GM12864 (cell line): ENCODE measurements at regions not wholly inside any gene's neighbourhood (a gene's known extent, or its start where the extent isn't known, plus 50 kb on each side); places are given as distances from the start of the nearest gene placed in this dataset.

Experiments used
- DNase-seq: peaks from one replicate; pipeline ENCODE4 v3.0.0-alpha.2; 2011; ENCODE audit warnings: low read depth
- H3K4me3 ChIP-seq: 2 replicates; pipeline ENCODE4 v1.5.1; 2011; ENCODE audit warnings: mild to moderate bottlenecking, low read depth, low read length, control low read depth
- CTCF ChIP-seq: IDR thresholded peaks from 2 replicates; pipeline ENCODE4 v1.5.1; 2011; ENCODE audit warnings: low read depth, mild to moderate bottlenecking, moderate library complexity, low read length, control low read depth, inconsistent platforms; ENCODE audit errors: missing control alignments

GRCh38 chr9:691825-692400, 149.6 kb upstream of the DMRT1 start:
- DNase-seq: no peak
- H3K4me3 ChIP-seq: no peak overlapping the region
- no peak for TF ChIP-seq CTCF

GRCh38 chr9:692636-693129, 148.8 kb upstream of the DMRT1 start:
- DNase-seq: no peak
- no peak for TF ChIP-seq CTCF
- no peak overlapping the region for H3K4me3 ChIP-seq

GRCh38 chr9:693201-694091, 148.1 kb upstream of the DMRT1 start:
- TF ChIP-seq CTCF: no peak
- no peak overlapping the region for H3K4me3 ChIP-seq
- no peak for DNase-seq

GRCh38 chr9:694092-694402, 147.4 kb upstream of the DMRT1 start:
- DNase-seq: no peak
- no peak overlapping the region for H3K4me3 ChIP-seq
- no peak for TF ChIP-seq CTCF

GRCh38 chr9:694403-695154, 146.9 kb upstream of the DMRT1 start:
- no peak for TF ChIP-seq CTCF
- H3K4me3 ChIP-seq: no peak overlapping the region
- DNase-seq: no peak

- no peak overlapping the region for H3K4me3 ChIP-seq
- TF ChIP-seq CTCF: no peak
- DNase-seq: no peak
Observed at GRCh38 chr9:695252-695651, 146.2 kb upstream of the DMRT1 start.
